DMS53 (cell line): ENCODE measurements at regions not wholly inside any gene's neighbourhood (a gene's known extent, or its start where the extent isn't known, plus 50 kb on each side); places are given as distances from the start of the nearest gene placed in this dataset.

Experiments used
- DNase-seq: peaks from one replicate; lab custom pipeline; 2025; lab: John Stamatoyannopoulos, UW

DNA sequence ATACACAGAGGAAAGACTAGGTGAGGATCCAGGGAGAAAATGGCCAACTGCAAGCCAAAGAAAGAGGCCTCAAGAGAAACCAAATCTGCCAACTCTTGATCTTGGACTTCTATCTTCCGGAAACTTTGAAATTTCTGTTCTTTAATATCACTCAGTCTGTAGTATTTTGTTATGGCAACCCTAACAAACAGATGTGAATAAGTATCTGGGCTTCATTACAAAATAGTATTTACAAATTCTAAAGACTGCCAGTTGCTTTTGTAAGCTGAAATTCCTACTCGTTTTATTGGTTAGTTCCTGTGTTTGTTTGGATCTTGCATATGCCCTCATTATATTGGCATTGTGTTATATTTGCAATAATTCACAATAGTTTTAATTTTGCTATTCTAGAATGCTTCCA lies 143.2 kb upstream of the USP15 start:
- no peak for DNase-seq

DNA sequence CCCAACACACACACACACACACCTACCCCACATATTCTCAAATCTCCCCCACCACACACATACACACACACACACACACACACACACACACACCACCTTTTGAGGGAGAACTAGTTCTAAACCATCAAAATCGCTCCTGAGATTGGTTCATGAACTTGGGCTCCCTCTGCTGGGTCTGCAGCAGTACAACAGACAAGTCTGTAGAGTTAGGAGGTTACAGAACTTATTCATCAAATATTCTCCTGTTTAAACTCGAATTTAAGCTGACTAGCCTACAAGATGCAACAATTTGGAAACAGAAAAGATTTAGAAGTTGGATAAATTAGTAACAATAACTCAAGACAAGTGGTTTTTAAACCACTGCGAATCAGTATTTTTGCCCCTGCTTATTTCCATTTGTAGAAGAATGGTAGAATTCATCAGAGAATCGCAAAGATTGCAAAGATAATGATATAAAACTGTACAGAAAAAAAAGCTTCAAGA lies 136.4 kb upstream of the USP15 start:
- peak; percentile 87 for DNase-seq

DNA sequence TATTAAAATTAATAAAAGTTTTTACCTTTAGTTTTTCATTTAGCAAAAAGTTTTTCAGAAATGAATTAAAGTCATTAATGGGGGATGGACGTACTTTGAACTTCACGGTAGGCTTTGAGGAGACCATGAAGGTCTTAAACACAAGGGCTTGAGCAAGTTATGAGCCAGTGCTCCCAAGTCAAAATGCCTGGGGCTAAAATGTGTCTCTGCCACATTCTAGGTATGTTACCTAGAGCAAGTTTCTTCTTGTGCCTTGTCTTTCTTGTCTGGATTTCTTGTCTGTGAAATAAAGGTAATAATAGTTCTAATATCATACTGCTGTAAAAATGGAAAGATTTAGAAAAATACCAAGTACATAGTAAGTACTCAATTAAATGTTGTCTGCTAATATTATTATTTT lies 132.7 kb upstream of the USP15 start:
- DNase-seq = no peak

DNA sequence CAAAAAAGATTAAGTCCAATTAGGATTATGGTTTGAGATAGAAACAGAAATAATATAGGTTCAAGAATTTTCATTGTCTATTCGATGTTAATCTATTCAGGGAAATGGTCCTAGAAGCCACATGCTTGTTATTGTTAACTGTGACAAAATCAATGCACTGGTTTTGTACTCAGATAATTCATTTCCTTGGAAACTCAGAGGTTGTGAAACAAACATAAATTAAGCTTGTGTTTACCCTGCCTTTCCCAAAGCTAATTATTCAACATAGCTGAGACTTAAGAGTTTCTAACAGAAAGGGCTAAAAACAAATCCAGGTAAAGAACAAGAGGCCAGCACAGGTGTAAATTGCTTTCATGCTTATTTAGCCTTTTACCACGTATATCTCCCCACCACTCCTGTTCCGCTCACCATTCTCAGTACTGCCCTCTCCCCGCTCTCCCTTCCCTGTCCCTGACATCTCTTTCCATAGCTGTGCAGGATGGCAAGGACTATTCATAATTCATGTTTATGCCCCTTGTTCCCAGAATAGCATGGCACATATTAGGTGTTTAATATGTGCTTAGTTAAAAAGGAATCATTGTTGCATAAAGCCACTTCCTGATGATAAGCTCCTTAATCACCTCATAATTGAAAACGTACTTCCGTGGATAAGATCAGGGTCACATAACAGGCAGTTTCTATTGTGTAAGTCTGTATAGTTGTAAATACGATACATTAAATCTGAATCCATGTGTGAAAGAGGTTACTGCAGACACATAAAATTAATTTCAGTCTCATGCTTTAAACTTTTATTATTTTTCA lies 131.8 kb upstream of the USP15 start:
- no peak for DNase-seq

DNA sequence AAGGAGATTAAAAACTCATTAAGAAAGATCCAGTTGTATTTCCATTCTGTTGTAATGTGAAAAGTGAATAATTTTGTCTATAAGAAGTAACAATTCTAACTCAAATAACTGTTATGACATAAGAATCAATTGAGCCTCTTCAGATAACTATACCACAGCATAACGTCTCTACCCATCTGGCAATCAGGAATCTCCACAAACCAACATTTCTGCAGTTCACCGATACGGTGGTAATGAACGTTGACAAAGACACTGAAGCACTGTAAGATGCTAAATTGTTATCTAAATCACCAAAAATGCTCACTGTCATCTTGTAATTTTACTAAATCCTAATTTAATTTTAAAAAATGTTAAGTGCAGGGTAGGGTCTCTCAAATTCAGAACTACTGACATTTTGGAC lies 130.9 kb upstream of the USP15 start:
- no peak for DNase-seq

DNA sequence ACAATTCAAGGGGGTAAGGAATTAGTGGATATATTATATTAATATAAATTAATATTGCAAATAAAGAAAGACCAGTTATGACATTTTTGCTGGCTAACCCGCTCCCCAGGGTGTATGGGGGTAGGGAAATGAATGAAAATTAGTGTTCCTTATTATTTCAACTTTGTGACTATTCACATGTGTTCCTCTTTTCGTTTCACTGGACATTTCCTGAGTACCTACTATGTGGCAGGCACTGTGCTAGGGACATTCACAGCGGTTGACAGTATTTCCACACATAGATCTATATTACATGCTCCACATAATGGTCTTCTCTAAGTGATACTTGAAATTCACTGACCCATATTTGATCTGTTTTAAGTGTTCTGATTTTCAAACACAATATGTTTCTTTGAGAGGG lies 129.8 kb upstream of the USP15 start:
- DNase-seq = no peak

DNA sequence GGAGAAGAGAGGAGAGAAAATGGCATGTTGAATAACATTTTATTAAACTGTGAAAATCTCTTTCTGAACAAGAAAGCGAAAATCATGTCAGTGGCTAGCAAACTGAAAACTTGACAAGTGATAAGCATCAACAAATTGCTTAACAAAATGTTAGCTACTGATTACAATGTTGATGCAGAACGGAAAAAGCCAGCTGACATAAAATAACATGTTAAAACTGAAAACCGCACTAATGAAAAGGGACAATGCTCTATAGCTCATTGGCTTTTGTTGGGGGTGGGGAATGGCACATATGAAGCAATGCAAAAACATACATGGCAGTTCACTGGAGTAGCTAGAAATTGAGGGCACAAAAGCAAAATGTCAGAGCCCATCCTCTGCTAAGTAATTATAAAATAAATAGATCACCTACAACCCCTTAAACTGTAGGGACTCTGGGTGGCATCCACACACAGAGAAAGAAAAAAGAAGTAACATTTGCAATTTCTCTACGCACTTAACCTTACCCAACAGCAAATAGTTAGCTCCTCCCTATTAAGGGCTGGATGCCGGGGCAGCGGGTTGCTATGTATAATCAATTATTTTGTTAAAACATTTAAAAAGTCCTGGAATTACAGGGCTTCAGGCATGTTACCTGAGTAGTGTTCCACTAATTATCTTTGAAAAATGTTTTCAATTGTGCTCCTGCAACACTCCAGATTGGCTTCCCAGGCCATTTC lies 129.2 kb upstream of the USP15 start:
- no peak for DNase-seq

DNA sequence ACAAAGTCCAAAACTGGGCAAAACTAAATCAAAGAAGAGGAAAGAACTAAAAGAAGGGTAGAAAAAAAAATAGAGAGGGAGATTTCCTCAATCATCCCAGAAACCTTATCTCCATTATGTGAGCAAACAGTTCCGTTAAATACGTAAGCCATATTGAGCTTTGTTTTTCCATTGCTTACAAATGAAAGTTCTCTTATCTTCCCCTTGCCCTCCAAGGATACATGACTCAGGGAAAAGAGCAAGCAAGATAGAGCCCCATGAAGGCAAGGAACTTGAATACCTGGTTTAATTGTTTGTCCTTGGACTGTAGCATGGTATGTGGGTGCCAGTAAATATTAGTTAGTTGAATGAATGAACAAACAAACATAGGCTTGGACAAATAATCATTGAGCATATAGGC lies 126.8 kb upstream of the USP15 start:
- DNase-seq = no peak

DNA sequence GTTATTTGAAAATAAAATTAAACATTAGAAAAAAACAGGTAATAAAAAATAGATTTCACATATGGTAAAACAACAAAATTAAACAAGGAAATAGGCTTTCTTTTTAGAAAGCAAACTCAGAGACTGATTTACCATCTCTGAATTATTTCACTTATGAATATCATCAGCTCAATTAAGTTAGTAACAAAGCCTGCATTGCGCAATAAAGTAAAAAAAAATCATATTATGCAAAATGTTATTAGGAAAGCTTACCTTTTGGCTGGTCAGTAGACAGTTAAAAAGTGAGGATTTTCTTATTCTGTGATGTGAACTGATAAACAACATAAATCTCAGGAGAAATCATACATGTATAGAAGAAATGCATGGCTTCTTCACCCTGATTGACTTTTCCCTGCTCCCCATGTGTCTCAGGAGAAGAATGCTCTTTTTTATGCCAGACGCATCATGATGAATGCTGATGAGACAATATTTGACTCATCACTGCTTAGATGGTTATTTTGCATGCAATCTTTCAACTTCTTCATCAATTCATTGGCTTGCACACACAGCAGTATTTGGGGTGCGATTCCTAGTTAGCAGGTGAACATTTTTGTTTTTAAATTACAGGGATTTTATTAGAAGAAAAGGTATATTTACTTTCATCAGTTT lies 124.5 kb upstream of the USP15 start:
- no peak for DNase-seq

DNA sequence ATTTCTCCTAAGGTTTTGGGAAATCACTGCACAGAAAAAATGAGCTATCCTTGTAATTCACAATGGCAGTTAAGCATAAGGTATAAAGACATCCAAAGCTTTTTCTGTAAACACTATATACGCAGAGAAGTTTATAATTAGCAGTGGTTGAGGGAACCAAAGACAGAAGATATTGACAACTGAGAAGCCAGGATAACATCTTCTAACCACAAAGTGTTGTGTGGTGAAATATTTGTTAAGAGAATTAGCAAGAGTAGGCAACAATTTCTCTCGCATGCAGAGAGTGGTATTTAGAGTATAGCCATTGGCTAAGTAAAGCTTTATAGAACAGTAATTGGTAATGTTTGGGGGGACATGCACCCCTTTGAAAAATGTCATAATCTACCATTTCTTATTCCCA lies 123.7 kb upstream of the USP15 start:
- no peak for DNase-seq

DNA sequence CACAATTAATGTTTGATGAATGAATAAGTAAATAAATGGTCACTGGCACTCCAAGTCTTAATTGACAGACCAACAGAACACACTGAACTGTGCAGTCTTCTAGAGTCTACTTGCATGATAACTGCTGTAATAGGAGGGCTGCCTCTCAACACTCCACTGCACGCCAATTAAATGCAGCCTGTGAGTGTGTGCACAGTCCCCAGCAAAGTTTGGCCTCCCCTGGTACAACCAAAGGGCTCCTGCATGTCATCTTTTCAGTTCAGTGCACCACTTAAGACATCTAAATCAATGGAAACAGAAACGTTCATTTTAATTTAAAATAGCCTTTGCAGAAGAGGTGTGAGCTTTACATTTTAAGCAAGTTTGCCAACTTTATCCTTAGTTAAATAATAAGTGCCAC lies 121.7 kb upstream of the USP15 start:
- DNase-seq = no peak

DNA sequence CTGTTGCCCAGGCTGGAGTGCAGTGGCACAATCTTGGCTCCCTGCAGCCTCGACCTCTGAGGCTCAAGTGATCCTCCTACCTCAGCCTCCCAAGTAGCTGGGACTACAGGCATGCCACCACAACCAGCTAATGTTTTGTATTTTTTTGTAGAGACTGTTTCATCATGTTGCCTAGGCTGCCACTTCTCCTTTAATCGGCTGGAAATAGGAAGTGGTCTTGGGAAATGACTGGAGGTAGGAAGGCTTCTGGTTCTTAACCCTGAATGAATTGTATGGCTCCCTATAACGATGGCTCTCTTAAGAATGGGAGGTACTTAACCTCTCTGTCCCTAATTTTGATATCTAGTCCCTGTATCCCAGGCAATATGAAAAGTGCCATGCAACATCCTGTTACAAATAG lies 113.9 kb upstream of the USP15 start:
- DNase-seq = no peak

DNA sequence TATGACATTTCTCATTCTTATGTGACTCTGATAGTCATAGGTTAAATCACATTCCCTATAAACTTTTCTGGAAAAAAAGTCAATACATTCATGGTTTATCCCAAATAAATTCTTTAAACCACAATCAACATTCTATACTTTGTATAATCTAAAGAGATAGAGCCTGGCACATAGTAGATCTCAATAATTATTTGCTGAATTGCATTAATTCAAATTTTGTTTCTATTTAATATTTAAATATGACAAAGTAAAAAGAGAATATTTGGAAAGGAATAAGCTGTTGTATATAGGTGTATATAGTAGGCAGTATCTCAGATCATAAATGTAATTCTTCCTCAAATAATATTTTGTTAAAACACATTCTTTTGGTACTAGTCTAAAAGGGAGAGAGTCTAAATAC lies 102.2 kb upstream of the USP15 start:
- DNase-seq = no peak

DNA sequence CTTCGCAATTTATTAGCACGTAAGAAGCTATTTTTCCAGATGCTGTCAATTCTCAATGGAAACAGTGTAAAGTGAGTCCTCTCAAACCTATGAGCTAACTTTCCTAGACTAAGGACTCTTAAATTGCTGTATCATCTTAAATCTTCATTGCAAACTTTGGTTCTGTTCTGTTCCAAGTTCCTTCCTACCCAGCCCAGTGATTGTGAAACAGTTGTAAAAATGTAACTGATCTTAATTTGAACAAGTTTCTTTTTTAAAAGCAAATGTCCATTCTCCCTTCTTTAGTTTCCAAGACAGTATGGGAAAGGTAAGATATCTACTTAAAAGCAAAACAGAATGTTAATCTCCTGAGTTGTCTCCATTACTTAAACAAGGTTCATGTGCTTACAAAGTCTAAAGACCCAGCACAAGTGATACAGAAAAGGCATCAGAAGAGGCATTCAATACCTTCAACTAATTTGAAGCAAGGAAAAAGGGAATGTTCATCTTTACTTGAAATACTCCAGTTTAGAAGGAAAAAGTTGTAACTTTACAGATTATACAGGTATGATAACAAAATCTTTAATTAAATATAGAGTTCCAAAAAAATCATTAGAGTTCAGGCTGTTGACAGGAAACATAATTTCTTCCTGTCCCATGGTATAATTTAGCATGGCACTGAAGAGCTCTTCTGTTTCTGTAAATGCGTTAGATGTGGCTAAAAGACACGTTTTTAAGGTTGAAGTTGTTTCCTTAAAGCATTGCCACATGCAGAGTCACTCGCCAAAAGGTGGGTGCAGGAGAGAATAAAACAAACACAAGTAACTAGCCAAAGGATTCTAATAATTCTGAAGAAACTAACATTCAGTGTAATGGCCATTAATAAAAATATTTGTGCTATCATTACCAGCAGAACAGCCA lies 101.5 kb upstream of the USP15 start:
- no peak for DNase-seq

DNA sequence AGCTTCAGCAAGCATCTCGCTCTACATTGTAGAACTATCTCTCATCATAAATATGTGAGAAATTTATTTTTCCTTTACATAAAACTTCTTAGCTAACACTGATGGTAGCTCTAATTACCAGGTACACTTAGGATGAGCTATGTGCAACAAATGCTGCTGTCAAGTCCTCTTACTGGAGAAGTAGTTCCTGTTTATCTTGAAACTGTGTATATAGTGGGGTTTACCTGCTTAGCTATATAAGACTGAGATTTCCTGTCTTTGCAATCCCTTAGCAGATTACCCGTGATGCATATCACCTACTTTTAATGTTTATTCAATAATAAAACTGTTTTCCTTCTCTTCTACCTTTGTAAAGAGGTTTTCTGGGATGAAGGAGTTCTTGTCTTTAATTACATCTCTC lies 98.0 kb upstream of the USP15 start:
- no peak for DNase-seq

DNA sequence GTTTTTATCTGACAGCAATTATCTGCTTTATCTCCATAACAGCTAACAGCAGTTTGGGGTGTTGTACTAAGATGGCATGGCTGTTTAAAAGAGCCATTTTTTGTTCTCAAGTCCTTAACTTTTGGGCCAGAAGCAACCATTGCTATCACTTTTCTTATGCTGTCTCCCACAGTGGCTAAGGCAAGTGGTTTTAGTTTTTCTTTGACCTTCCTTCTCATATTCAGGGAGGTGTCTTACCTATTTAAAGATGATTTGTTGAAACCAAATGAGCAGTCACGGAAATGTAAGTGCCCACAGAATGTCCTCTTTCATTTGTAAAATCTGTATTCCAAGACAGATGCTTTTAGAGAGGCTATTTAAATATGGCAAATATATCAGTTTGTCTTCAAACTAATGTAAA lies 96.8 kb upstream of the USP15 start:
- no peak for DNase-seq

DNA sequence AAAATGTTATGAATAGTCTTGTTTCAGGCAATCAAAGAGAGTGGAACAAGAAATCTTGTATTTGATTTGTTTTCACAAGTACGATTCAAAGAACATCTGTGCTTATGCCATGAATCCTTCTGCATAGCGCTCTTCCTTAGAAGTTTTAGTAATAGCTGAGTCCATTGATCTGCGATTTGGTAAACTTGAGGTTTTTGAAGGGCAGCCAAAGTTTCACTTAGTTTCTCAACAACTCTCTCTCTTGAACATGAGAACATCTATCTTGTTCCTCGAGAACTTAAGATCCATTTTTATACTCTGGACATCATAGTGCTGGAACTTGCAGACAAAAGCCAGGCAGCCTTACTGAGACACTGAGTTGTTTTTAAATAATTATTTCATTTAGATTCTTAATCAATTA lies 96.2 kb upstream of the USP15 start:
- DNase-seq = no peak

DNA sequence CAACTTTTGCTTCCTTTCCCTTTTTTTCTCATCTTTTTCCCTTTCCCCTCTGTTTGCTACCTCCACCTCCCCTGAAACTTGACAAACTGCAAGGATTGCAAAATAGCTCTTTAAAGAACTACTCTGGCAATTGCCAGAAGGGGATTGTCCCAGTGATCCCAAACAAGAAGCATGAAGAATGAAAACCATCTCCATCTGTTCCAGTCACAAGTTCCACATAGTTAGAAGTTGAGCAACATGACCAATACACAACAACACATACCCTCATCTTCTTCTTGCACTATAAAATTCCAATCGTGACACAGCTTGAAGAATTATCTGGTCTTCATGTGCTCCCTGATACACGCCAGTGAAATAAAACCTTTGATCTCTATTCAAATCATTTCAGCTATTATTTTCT lies 93.7 kb upstream of the USP15 start:
- DNase-seq = no peak

DNA sequence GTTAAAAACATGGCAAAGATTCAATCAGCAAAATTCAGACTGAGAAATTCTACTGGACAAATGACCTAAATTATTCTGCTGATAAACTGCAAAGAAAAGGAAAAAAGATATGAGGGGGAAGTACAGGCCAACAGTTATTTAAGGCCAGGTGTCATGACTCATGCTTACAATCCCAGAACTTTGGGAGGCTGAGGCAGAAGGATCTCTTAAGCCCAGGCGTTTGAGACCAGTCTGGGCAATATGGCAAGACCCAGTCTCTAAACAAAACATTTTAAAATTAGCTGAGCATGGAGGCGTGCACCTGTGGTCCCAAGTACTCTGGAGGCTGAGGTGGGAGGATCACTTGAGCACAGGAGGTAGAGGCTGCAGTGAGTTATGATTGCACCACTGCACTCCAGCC lies 91.8 kb upstream of the USP15 start:
- no peak for DNase-seq

DNA sequence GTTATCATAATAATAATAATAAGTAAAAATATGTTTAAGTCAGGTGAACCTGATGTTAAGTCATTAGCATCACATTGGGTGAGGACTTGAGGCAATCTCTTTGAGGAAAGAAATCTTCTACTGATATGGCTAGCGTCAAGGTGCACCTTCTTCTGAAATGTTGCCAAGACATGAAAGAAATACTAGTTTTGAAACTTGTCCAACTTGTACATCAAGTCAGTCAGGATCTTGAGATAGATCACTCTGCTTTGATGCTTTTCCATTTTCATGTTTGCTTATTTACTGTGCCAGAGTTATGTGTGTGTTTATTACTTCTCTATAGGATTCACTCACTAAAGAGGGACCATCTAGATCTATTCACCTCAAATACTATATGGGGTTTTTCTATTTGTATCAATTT lies 90.0 kb upstream of the USP15 start:
- no peak for DNase-seq

DNA sequence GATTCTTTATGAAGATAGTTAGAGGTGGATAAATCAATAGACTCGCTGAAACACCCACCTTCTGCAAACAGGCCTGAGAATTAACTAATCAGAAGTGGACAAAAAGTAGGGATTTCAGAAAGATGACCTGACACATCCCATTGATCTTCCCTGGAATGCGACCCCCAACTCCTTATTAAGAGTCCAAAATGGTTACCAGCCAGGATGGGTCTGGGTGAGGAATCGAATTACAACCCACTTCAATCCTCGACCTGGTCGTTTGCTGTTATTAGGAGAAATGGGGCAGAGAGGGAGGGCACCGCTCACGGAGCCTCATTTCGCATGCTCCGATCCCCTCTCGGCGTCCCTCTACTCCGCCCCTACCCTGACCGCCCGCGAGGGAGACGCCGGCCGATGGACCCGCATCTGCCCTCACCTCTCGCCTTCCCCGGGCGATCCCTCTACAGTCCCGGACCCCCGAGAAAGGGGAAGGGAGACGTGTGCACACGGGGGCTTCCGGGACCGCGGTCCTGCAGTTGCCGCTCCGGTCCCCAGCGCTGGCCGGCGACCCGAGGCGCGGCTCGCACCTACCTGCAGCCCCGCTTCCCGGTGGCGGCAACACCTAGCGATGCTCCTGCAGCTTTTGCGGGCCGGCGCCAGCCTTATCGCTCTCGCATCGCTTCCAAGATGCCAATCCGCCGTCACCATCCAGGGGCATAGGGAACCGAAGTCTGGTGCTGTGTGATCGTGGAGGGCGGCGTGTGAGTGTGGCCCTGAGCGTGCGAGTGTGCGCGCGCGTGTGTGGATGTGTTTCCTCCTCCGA lies 69.3 kb upstream of the USP15 start:
- DNase-seq = no peak
